Psoas muscle (tissue), 7 donors: ENCODE measurements at regions not wholly inside any gene's neighbourhood (a gene's known extent, or its start where the extent isn't known, plus 50 kb on each side); places are given as distances from the start of the nearest gene placed in this dataset.

Experiments used
- ATAC-seq, 4 donors: fragments of 200-7000 bp; cut with Tn5 transposase; one replicate each; pipeline ENCODE4 v1.9.1; 2020; ENCODE audit warnings: moderate library complexity in 3 of 4, mild to moderate bottlenecking in 2 of 4
- DNase-seq, 2 donors: peaks; one replicate each; pipeline ENCODE4 v3.0.0-alpha.2; 2020
- H3K27ac ChIP-seq: fragments of 200-600 bp; one replicate; pipeline ENCODE4 v1.8.0; 2022
- H3K27me3 ChIP-seq, 3 donors: fragments of 200-600 bp in 1 of 3; one replicate each; pipeline versions ENCODE4 v1.6.1 to v1.8.0; 2013 to 2022; ENCODE audit warnings: low read length in 2 of 3, mild to moderate bottlenecking in 2 of 3, moderate library complexity in 1 of 3; ENCODE audit not compliant: insufficient read depth in 3 of 3
- H3K36me3 ChIP-seq, 2 donors: fragments of 200-600 bp in 1 of 2; one replicate each; pipeline versions ENCODE4 v1.6.1 to v1.8.0; 2013 to 2022; ENCODE audit warnings: low read depth in 1 of 2, mild to moderate bottlenecking in 1 of 2, moderate library complexity in 1 of 2; ENCODE audit not compliant: insufficient read depth in 1 of 2
- H3K4me1 ChIP-seq: fragments of 200-600 bp; one replicate; pipeline ENCODE4 v1.8.0; 2022
- H3K4me3 ChIP-seq: fragments of 200-600 bp; one replicate; pipeline ENCODE4 v1.8.0; 2022; ENCODE audit warnings: mild to moderate bottlenecking
- H3K9me3 ChIP-seq: fragments of 200-600 bp; one replicate; pipeline ENCODE4 v1.8.0; 2022
- CTCF ChIP-seq: fragments of 200-600 bp; IDR thresholded peaks from one replicate; pipeline ENCODE4 v1.8.0; 2022; ENCODE audit warnings: antibody characterized with exemption
- WGBS, 3 donors: extraction: QIAGEN DNeasy Blood & Tissue Kit; methylation state at CpG; one replicate each; pipeline versions ENCODE4 v1.1.6 to v1.1.7; 2013; 5-methylcytosine and 5-hydroxymethylcytosine counted together
- intact Hi-C, 2 donors: fragments of 100-400 bp; cut with DNase I; formaldehyde crosslinking; loops; one replicate each; pipeline versions ENCODE4 v1.11.0 to v1.14.2; 2022
- donor health status: healthy with polysubstance abuse.
- donor health status: DM: no; HTN: no; CAD: no; lungs with moderate emphysema.
- donor health status: Bipolar disorder and iron deficiency.
- donor health status: healthy.
- donor health status: DM: yes; HTN: yes; CAD: no.
- donor health status: DM: no; HTN: no; CAD: no.
- donor health status: DM: yes; HTN: yes; CAD: no.

- Histone ChIP-seq H3K9me3 (no peaks in the 10 kb centered on the region), H3K4me1 (peaks cover 13% of the 10 kb centered on the region), H3K4me3 (no peak overlapping the region), H3K36me3 (no peaks in the 10 kb centered on the region), H3K27ac (no peak overlapping the region), H3K27me3 (no peaks in the 10 kb centered on the region)
- DNase-seq (no peak), ATAC-seq (no peak)
- no peak for TF ChIP-seq CTCF
- intact Hi-C loops, result no loop called here
- WGBS, 3 donors, result 81 to 86% (median 83%) methylated on average over 11 of the region's 11 CpGs
Observed at GRCh38 chr10:4353059-4353655, 472.9 kb upstream of the AKR1E2 start.

GRCh38 chr10:4352414-4352961 lies 473.5 kb upstream of the AKR1E2 start:
- ATAC-seq (peak; percentile 51 to 73 (median 58)), DNase-seq (peak; percentile 29 to 47)
- Histone ChIP-seq H3K4me3 (no peak overlapping the region), H3K27ac (no peak overlapping the region), H3K4me1 (peaks cover 13% of the 10 kb centered on the region), H3K27me3 (no peaks in the 10 kb centered on the region), H3K36me3 (no peaks in the 10 kb centered on the region), H3K9me3 (no peaks in the 10 kb centered on the region)
- intact Hi-C loops, result no loop called here
- WGBS, 3 donors, result 36 to 46% (median 43%) methylated on average over 7 of the region's 7 CpGs
- TF ChIP-seq CTCF, result no peak

GRCh38 chr10:4351723-4352413 lies 474.1 kb upstream of the AKR1E2 start:
- no peaks in the 10 kb centered on the region for H3K36me3 ChIP-seq
- ATAC-seq (peak in 2 of 4 donors; percentile 13 to 19), DNase-seq (no peak)
- TF ChIP-seq CTCF, result no peak
- H3K27ac ChIP-seq, result no peak overlapping the region
- no peak overlapping the region for H3K4me3 ChIP-seq
- intact Hi-C loops, result no loop called here
- WGBS, 3 donors, result 88 to 90% (median 89%) methylated on average over 3 of the region's 3 CpGs
- H3K4me1 ChIP-seq, result peaks cover 13% of the 10 kb centered on the region
- H3K27me3 ChIP-seq, result no peaks in the 10 kb centered on the region
- no peaks in the 10 kb centered on the region for H3K9me3 ChIP-seq

- no peak overlapping the region for H3K4me3 ChIP-seq
- no peaks in the 10 kb centered on the region for H3K9me3 ChIP-seq
- no peaks in the 10 kb centered on the region for H3K36me3 ChIP-seq
- H3K27ac ChIP-seq, result no peak overlapping the region
- peaks cover 31% of the 10 kb centered on the region for H3K4me1 ChIP-seq
- WGBS, 3 donors, result 85 to 93% (median 88%) methylated on average over 6 of the region's 6 CpGs
- TF ChIP-seq CTCF, result no peak
- DNase-seq, result no peak
- no peaks in the 10 kb centered on the region for H3K27me3 ChIP-seq
- intact Hi-C loops, result loop anchor here in 1 of 2 donors (10.0 kb wide), 2 partner anchors 417 to 533 kb away; no protein-coding TSS in a partner anchor
- no peak for ATAC-seq
Observed at GRCh38 chr10:4347397-4347796, 478.6 kb upstream of the AKR1E2 start.
